ENCODE measurements at regions not wholly inside any gene's neighbourhood (a gene's known extent, or its start where the extent isn't known, plus 50 kb on each side); places are given as distances from the start of the nearest gene placed in this dataset.

DNA sequence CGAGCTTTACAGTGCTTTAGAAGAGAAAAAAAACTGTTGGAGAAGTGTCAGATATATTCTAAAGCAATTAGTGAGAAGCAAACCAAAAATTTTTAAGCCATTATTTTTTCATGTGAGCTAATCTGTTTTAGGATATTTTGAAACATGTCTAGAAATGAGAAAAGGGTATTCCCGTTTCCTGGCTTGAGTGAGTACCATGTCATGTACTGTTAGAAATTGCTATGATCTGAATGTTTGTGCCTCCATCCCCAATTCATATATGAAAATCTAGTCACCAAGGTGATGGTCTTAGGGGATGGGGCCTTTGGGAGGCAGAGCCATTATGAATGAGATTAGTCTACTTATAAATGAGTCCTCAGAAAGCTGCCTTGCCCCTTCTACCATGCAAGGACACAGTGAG, 493.3 kb upstream of the GCFC2 start:
- TF ChIP-seq POLR2A (IDR thresholded peaks at IDR 0.05), result no peak
- TF ChIP-seq, protein P1, sequence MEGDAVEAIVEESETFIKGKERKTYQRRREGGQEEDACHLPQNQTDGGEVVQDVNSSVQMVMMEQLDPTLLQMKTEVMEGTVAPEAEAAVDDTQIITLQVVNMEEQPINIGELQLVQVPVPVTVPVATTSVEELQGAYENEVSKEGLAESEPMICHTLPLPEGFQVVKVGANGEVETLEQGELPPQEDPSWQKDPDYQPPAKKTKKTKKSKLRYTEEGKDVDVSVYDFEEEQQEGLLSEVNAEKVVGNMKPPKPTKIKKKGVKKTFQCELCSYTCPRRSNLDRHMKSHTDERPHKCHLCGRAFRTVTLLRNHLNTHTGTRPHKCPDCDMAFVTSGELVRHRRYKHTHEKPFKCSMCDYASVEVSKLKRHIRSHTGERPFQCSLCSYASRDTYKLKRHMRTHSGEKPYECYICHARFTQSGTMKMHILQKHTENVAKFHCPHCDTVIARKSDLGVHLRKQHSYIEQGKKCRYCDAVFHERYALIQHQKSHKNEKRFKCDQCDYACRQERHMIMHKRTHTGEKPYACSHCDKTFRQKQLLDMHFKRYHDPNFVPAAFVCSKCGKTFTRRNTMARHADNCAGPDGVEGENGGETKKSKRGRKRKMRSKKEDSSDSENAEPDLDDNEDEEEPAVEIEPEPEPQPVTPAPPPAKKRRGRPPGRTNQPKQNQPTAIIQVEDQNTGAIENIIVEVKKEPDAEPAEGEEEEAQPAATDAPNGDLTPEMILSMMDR (IDR thresholded peaks at IDR 0.05), result no peak
